GM23338 (cell line): ENCODE measurements at regions not wholly inside any gene's neighbourhood (a gene's known extent, or its start where the extent isn't known, plus 50 kb on each side); places are given as distances from the start of the nearest gene placed in this dataset.

Experiments used
- ATAC-seq: fragments of 200-7000 bp; cut with Tn5 transposase; 3 replicates; pipeline ENCODE4 v1.9.1; 2020
- DNase-seq: peaks from one replicate; pipeline ENCODE4 v3.0.0-alpha.2; 2015; ENCODE audit warnings: low spot score
- H2AFZ ChIP-seq: fragments of 200-600 bp; sonication (generic); 2 replicates; pipeline ENCODE4 v1.8.0; 2016; ENCODE audit warnings: antibody characterized with exemption, mild to moderate bottlenecking, moderate library complexity
- H3F3A ChIP-seq: fragments of 200-600 bp; sonication (generic); replicated peaks from 2 replicates; pipeline ENCODE4 v1.8.0; 2017; ENCODE audit warnings: antibody characterized with exemption, mixed run types, low read depth
- H3K27ac ChIP-seq: fragments of 200-600 bp; sonication (generic); 2 replicates; pipeline ENCODE4 v1.6.1; 2016; ENCODE audit warnings: low read depth
- H3K27me3 ChIP-seq: fragments of 200-600 bp; sonication (generic); 2 replicates; pipeline ENCODE4 v1.8.0; 2016; ENCODE audit warnings: mild to moderate bottlenecking, mixed run types, moderate library complexity; ENCODE audit not compliant: insufficient read depth
- H3K36me3 ChIP-seq: fragments of 200-600 bp; sonication (generic); 2 replicates; pipeline ENCODE4 v1.8.0; 2016; ENCODE audit warnings: mild to moderate bottlenecking; ENCODE audit not compliant: insufficient read depth
- H3K4me1 ChIP-seq: fragments of 200-600 bp; sonication (generic); 2 replicates; pipeline ENCODE4 v1.8.0; 2016; ENCODE audit warnings: mild to moderate bottlenecking, moderate library complexity; ENCODE audit not compliant: insufficient read depth
- H3K4me2 ChIP-seq: fragments of 200-600 bp; sonication (generic); 2 replicates; pipeline ENCODE4 v1.7.1; 2017; ENCODE audit warnings: mixed run types
- H3K4me3 ChIP-seq: fragments of 200-600 bp; sonication (generic); 2 replicates; pipeline ENCODE4 v1.6.1; 2016; ENCODE audit warnings: mixed run types
- H3K79me2 ChIP-seq: fragments of 200-600 bp; sonication (generic); replicated peaks from 2 replicates; pipeline ENCODE4 v1.8.0; 2017; ENCODE audit warnings: mild to moderate bottlenecking; ENCODE audit not compliant: insufficient read depth
- H3K9me2 ChIP-seq: fragments of 200-600 bp; sonication (generic); 2 replicates; pipeline ENCODE4 v1.8.0; 2017; ENCODE audit not compliant: insufficient read depth
- H4K20me1 ChIP-seq: fragments of 200-600 bp; sonication (generic); replicated peaks from 2 replicates; pipeline ENCODE4 v1.8.0; 2017; ENCODE audit warnings: mild to moderate bottlenecking; ENCODE audit not compliant: insufficient read depth
- H3K27ac Mint-ChIP-seq: 2 replicates; pipeline ENCODE4 v1.8.0; 2020; ENCODE audit warnings: inconsistent platforms, mild to moderate bottlenecking, moderate library complexity, mixed read lengths
- H3K27me3 Mint-ChIP-seq: 3 replicates; pipeline ENCODE4 v1.8.0; 2022; ENCODE audit warnings: low read depth, mild to moderate bottlenecking, moderate library complexity, mixed read lengths, inconsistent platforms; ENCODE audit not compliant: insufficient read depth, poor library complexity
- H3K36me3 Mint-ChIP-seq: 3 replicates; pipeline ENCODE4 v1.8.0; 2021; ENCODE audit warnings: low read depth, mild to moderate bottlenecking, inconsistent platforms, moderate library complexity, mixed read lengths
- H3K4me1 Mint-ChIP-seq: 3 replicates; pipeline ENCODE4 v1.8.0; 2020; ENCODE audit warnings: mild to moderate bottlenecking, inconsistent platforms, mixed read lengths
- H3K4me3 Mint-ChIP-seq: 3 replicates; pipeline ENCODE4 v1.8.0; 2021; ENCODE audit warnings: moderate library complexity, mild to moderate bottlenecking, inconsistent platforms, mixed read lengths
- H3K9me3 Mint-ChIP-seq: 3 replicates; pipeline ENCODE4 v1.8.0; 2020; ENCODE audit warnings: moderate library complexity, mild to moderate bottlenecking, inconsistent platforms, mixed read lengths
- CREB1 ChIP-seq: fragments of 250-450 bp; sonication (Bioruptor Pico); IDR thresholded peaks from 2 replicates; pipeline ENCODE4 v1.5.0; 2020; ENCODE audit warnings: low read depth, mild to moderate bottlenecking, moderate library complexity
- CTCF ChIP-seq, 2 experiments: fragments of 200-600 bp in 1 of 2; sonication (generic) in 1 of 2; conservative IDR thresholded peaks; 2 replicates each; pipeline versions ENCODE4 v1.5.1 to v1.6.1; 2016 to 2017; ENCODE audit warnings: antibody characterized with exemption in 2 of 2, low read depth in 2 of 2, mild to moderate bottlenecking in 2 of 2, moderate library complexity in 1 of 2
- ETS1 ChIP-seq: IDR thresholded peaks from 2 replicates; pipeline ENCODE4 v1.6.1; 2016; ENCODE audit warnings: antibody characterized with exemption
- EZH2 ChIP-seq: fragments of 200-600 bp; sonication (generic); IDR thresholded peaks from one replicate; pipeline ENCODE4 v1.8.0; 2017; ENCODE audit warnings: antibody characterized with exemption, mild to moderate bottlenecking, low read depth; ENCODE audit not compliant: unreplicated experiment
- EZH2phosphoT487 ChIP-seq: fragments of 200-600 bp; sonication (generic); IDR thresholded peaks from one replicate; pipeline ENCODE4 v1.8.1; 2018; ENCODE audit warnings: antibody characterized with exemption; ENCODE audit not compliant: unreplicated experiment
- JUNB ChIP-seq: IDR thresholded peaks from one replicate; pipeline ENCODE4 v1.6.1; 2016; ENCODE audit warnings: antibody characterized with exemption; ENCODE audit not compliant: unreplicated experiment
- NANOG ChIP-seq: IDR thresholded peaks from 2 replicates; pipeline ENCODE4 v1.6.1; 2016; ENCODE audit warnings: antibody characterized with exemption, borderline replicate concordance
- POLR2AphosphoS5 ChIP-seq: IDR thresholded peaks from 2 replicates; pipeline ENCODE4 v1.6.1; 2016; ENCODE audit warnings: antibody characterized with exemption, low read depth
- REST ChIP-seq: IDR thresholded peaks from one replicate; pipeline ENCODE4 v1.6.1; 2018; ENCODE audit warnings: antibody characterized with exemption; ENCODE audit not compliant: unreplicated experiment
- ZNF114 ChIP-seq: fragments of 250-450 bp; sonication (Bioruptor Pico); IDR thresholded peaks from 2 replicates; pipeline ENCODE4 v1.5.0; 2020; ENCODE audit warnings: mild to moderate bottlenecking, moderate library complexity
- ZNF331 ChIP-seq: fragments of 250-450 bp; sonication (Bioruptor Pico); IDR thresholded peaks from 2 replicates; pipeline ENCODE4 v1.5.0; 2020; ENCODE audit warnings: low read depth, mild to moderate bottlenecking, moderate library complexity
- ZNF462 ChIP-seq: fragments of 250-450 bp; sonication (Bioruptor Pico); IDR thresholded peaks from 2 replicates; pipeline ENCODE4 v1.5.0; 2020; ENCODE audit warnings: mild to moderate bottlenecking, moderate library complexity

GRCh38 chr3:132881756-132882409 lies 156.3 kb upstream of the TMEM108 start:
- Histone ChIP-seq H3K27me3 (no peaks in the 10 kb centered on the region), H3K4me1 (no peaks in the 10 kb centered on the region), H3K9me2 (peaks cover 8% of the 10 kb centered on the region; the same call in 1 of the 2 replicates), H3K79me2 (no peaks in the 10 kb centered on the region), H3K36me3 (no peaks in the 10 kb centered on the region), H3K4me3 (no peak overlapping the region), H2AFZ (no peak overlapping the region), H3K4me2 (no peak overlapping the region), H3F3A (no peaks in the 10 kb centered on the region), H3K27ac (no peak overlapping the region), H4K20me1 (no peaks in the 10 kb centered on the region)
- H3K9me3 Mint-ChIP-seq, result no peaks in the 10 kb centered on the region; the same call in 2 of the 3 replicates
- no peak for DNase-seq
- no peak overlapping the region for H3K27ac Mint-ChIP-seq
- H3K4me1 Mint-ChIP-seq, result peaks cover 2% of the 10 kb centered on the region; the same call in 1 of the 3 replicates
- no peaks in the 10 kb centered on the region for H3K27me3 Mint-ChIP-seq
- no peak for ATAC-seq
- H3K36me3 Mint-ChIP-seq, result no peaks in the 10 kb centered on the region
- TF ChIP-seq REST (no peak), ZNF331 (CRISPR knock-in tag) (no peak), CREB1 (no peak), ETS1 (no peak), NANOG (no peak), ZNF462 (CRISPR knock-in tag) (no peak), POLR2AphosphoS5 (no peak), ZNF114 (CRISPR knock-in tag) (no peak), CTCF (conservative IDR thresholded peaks at IDR 0.05; ENCODE audit: low read depth in 2 of 2) (no peak), EZH2 (no peak), JUNB (no peak), EZH2phosphoT487 (no peak)
- no peak overlapping the region for H3K4me3 Mint-ChIP-seq
